GM18951 (cell line): ENCODE measurements at regions not wholly inside any gene's neighbourhood (a gene's known extent, or its start where the extent isn't known, plus 50 kb on each side); places are given as distances from the start of the nearest gene placed in this dataset.

ENCODE experiments used
- POLR2A ChIP-seq: IDR thresholded peaks from 4 replicates; pipeline ENCODE4 v1.6.1; 2011; ENCODE audit warnings: mild to moderate bottlenecking; ENCODE audit not compliant: insufficient read length, insufficient read depth; ENCODE audit errors: extremely low read depth
- in situ Hi-C: fragments of 300-500 bp; cut with MboI; formaldehyde crosslinking; loops from one replicate; pipeline ENCODE4 v1.12.0; 2022; ENCODE audit warnings: low sequenced_read_pairs, mixed read lengths, inconsistent platforms; ENCODE audit not compliant: unreplicated experiment

- no peak for TF ChIP-seq POLR2A
- in situ Hi-C loops = loop anchor here (5.0 to 25.0 kb wide), 2 partner anchors 177 to 257 kb away; no protein-coding TSS in a partner anchor
Measured at GRCh38 chr7:24405002-24405401, 121.0 kb downstream of the NPY start.

GRCh38 chr7:24406053-24406788 lies 122.2 kb downstream of the NPY start:
- in situ Hi-C loops = loop anchor here (5.0 to 25.0 kb wide), 2 partner anchors 176 to 256 kb away; no protein-coding TSS in a partner anchor
- no peak for TF ChIP-seq POLR2A

- in situ Hi-C loops = loop anchor here (5.0 to 25.0 kb wide), 2 partner anchors 175 to 255 kb away; no protein-coding TSS in a partner anchor
- TF ChIP-seq POLR2A = no peak
Measured at GRCh38 chr7:24406789-24407299, 122.9 kb downstream of the NPY start.

GRCh38 chr7:24407965-24408364 lies 124.0 kb downstream of the NPY start:
- no peak for TF ChIP-seq POLR2A
- in situ Hi-C loops = loop anchor here (5.0 to 25.0 kb wide), 2 partner anchors 174 to 254 kb away; no protein-coding TSS in a partner anchor

- in situ Hi-C loops = loop anchor here (5.0 to 25.0 kb wide), 2 partner anchors 173 to 253 kb away; no protein-coding TSS in a partner anchor
- no peak for TF ChIP-seq POLR2A
Measured at GRCh38 chr7:24408798-24409430, 124.9 kb downstream of the NPY start.

- in situ Hi-C loops = loop anchor here (5.0 to 25.0 kb wide), 2 partner anchors 173 to 253 kb away; no protein-coding TSS in a partner anchor
- TF ChIP-seq POLR2A = no peak
Measured at GRCh38 chr7:24409431-24410024, 125.5 kb downstream of the NPY start.

GRCh38 chr7:24411226-24411625 lies 127.2 kb downstream of the NPY start:
- in situ Hi-C loops = loop anchor here (25.0 kb wide), 1 partner anchor 251 kb away; no protein-coding TSS in a partner anchor
- no peak for TF ChIP-seq POLR2A

GRCh38 chr7:24417526-24418120 lies 133.6 kb downstream of the NPY start:
- in situ Hi-C loops = loop anchor here (25.0 kb wide), 1 partner anchor 245 kb away; no protein-coding TSS in a partner anchor
- no peak for TF ChIP-seq POLR2A

- in situ Hi-C loops = loop anchor here (25.0 kb wide), 1 partner anchor 243 kb away; no protein-coding TSS in a partner anchor
- no peak for TF ChIP-seq POLR2A
Measured at GRCh38 chr7:24419077-24419476, 135.1 kb downstream of the NPY start.

- in situ Hi-C loops = loop anchor here (25.0 kb wide), 1 partner anchor 243 kb away; no protein-coding TSS in a partner anchor
- no peak for TF ChIP-seq POLR2A
Measured at GRCh38 chr7:24419511-24419910, 135.5 kb downstream of the NPY start.

GRCh38 chr7:24422441-24423010 lies 138.5 kb downstream of the NPY start:
- in situ Hi-C loops = loop anchor here (25.0 kb wide), 1 partner anchor 240 kb away; no protein-coding TSS in a partner anchor
- TF ChIP-seq POLR2A = no peak

GRCh38 chr7:24425664-24426063 lies 141.7 kb downstream of the NPY start:
- in situ Hi-C loops = no loop called here
- no peak for TF ChIP-seq POLR2A

- TF ChIP-seq POLR2A = no peak
- in situ Hi-C loops = no loop called here
Measured at GRCh38 chr7:24427048-24427447, 143.1 kb downstream of the NPY start.

GRCh38 chr7:24428676-24429075 lies 144.6 kb upstream of the PALS2 start:
- in situ Hi-C loops = no loop called here
- TF ChIP-seq POLR2A = no peak
